ENCODE measurements at regions not wholly inside any gene's neighbourhood (a gene's known extent, or its start where the extent isn't known, plus 50 kb on each side); places are given as distances from the start of the nearest gene placed in this dataset.

GRCh38 chr7:149616898-149617297 lies 119.3 kb upstream of the ZNF746 start:
- no peaks in the 10 kb centered on the region for H3K27me3 ChIP-seq (ENCODE audit: control insufficient read depth in 4 of 4, insufficient read depth in 4 of 4, low read length in 3 of 4)
- no peak for TF ChIP-seq REST (IDR thresholded peaks at IDR 0.05)
- no peak for TF ChIP-seq SP1 (IDR thresholded peaks at IDR 0.05)
- TF ChIP-seq TAF1 (conservative IDR thresholded peaks at IDR 0.05), result no peak
- no peak for TF ChIP-seq ZBTB33 (IDR thresholded peaks at IDR 0.05)
- TF ChIP-seq FOXA2 (IDR thresholded peaks at IDR 0.05), result no peak
- no peak for TF ChIP-seq RAD21 (IDR thresholded peaks at IDR 0.05)
- TF ChIP-seq MAX (IDR thresholded peaks at IDR 0.05), result no peak
- TF ChIP-seq CTCF (IDR thresholded peaks at IDR 0.05; ENCODE audit: low read depth, low read length, missing input control), result no peak
- no peak for TF ChIP-seq RXRA (IDR thresholded peaks at IDR 0.05)
- no peak for TF ChIP-seq HNF4A (conservative IDR thresholded peaks at IDR 0.05)
- TF ChIP-seq HNF4G (IDR thresholded peaks at IDR 0.05), result no peak
- no peak for TF ChIP-seq GABPA (IDR thresholded peaks at IDR 0.05 in 1 of 2, conservative IDR thresholded peaks at IDR 0.05 in 1 of 2)
- TF ChIP-seq FOXA1 (IDR thresholded peaks at IDR 0.05), result no peak
- no peak for TF ChIP-seq YY1 (IDR thresholded peaks at IDR 0.05)
- no peak for TF ChIP-seq JUND (IDR thresholded peaks at IDR 0.05)
- TF ChIP-seq NR2F2 (IDR thresholded peaks at IDR 0.05), result no peak
- TF ChIP-seq ATF3 (IDR thresholded peaks at IDR 0.05), result no peak
- TF ChIP-seq EGR1 (IDR thresholded peaks at IDR 0.05; ENCODE audit: low read depth in 2 of 2), result no peak
- H3K9ac ChIP-seq (ENCODE audit: low read depth in 1 of 2, low read length in 2 of 2), result no peak overlapping the region
- 90% methylated on average over 8 of the region's 8 CpGs for WGBS
- DNase-seq (ENCODE audit: low spot score), result no peak
- no peaks in the 10 kb centered on the region for H3K4me1 ChIP-seq (ENCODE audit: control insufficient read depth in 4 of 4, insufficient read depth in 4 of 4, low read length in 3 of 4)
- no peaks in the 10 kb centered on the region for H3K9me3 ChIP-seq (ENCODE audit: control insufficient read depth in 4 of 4, low read length in 3 of 4)
- H3K27ac ChIP-seq (ENCODE audit: low read depth in 1 of 2, low read length in 2 of 2), result no peak overlapping the region
- peaks cover 21 to 83% (median 66%) of the 10 kb centered on the region in 4 donors for H3K36me3 ChIP-seq (ENCODE audit: control insufficient read depth in 4 of 4, insufficient read depth in 3 of 4, low read depth in 1 of 4, low read length in 3 of 4)
- H3K4me3 ChIP-seq (ENCODE audit: low read depth in 1 of 3, low read length in 3 of 3), result no peak overlapping the region
